ENCODE measurements at regions not wholly inside any gene's neighbourhood (a gene's known extent, or its start where the extent isn't known, plus 50 kb on each side); places are given as distances from the start of the nearest gene placed in this dataset.

DNA sequence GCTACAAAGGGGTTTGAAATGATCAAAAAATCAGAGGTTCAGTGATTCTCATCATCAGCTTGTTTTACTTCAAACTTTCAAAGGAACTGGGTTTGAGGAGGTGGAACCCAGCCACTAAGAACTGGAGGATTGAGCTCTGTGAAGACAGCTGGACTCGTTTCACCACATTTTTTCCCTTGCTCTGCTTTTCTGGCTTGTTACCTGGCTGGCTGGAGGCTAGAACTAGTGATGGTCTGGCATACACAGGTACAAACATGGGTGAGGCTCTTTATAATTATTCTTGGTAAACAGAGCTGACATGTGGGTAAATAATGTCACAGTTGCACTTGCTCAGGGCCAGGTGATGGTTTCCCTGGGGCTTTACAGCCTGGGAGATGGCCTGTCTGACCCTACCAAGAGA, 352.5 kb downstream of the FGFR2 start:
- BruUV-seq (replicated peaks) = no TSS peak
- Histone ChIP-seq H3K27me3 (replicated peaks; ENCODE audit: control insufficient read depth, insufficient read depth, low read length) (no peaks in the 10 kb centered on the region), H3K9me3 (no peaks in the 10 kb centered on the region), H3K4me1 (peaks cover 14% of the 10 kb centered on the region), H3K36me3 (ENCODE audit: control insufficient read depth, insufficient read depth, low read length) (no peaks in the 10 kb centered on the region), H3K4me3 (ENCODE audit: low read depth, low read length) (no peak overlapping the region)
- peak overlapping the region; percentile 39 for H3K27ac Mint-ChIP-seq (ENCODE audit: unreplicated experiment)
- peak; percentile 48 to 54 for DNase-seq
- ChIA-PET CTCF (interaction anchor here (1.1 to 1.5 kb wide), 4 partner anchors 9 to 176 kb away, joined by 3 to 4 read pairs (median 4); no protein-coding TSS in a partner anchor), POLR2A (interaction anchor here (0.6 kb wide), 1 partner anchor 58 kb away, joined by 4 read pairs; no protein-coding TSS in a partner anchor)
- no peaks in the 10 kb centered on the region for H3K27me3 Mint-ChIP-seq (ENCODE audit: insufficient read depth, unreplicated experiment)
- peaks cover 8% of the 10 kb centered on the region for H3K4me1 Mint-ChIP-seq (ENCODE audit: low read depth, unreplicated experiment)
- intact Hi-C loops (cut with micrococcal nuclease; ENCODE audit: unreplicated experiment) = no loop called here
- H3K4me3 Mint-ChIP-seq (ENCODE audit: unreplicated experiment) = no peak overlapping the region
- H3K36me3 Mint-ChIP-seq (ENCODE audit: insufficient read depth, unreplicated experiment) = no peaks in the 10 kb centered on the region
- no peaks in the 10 kb centered on the region for H3K9me3 Mint-ChIP-seq (ENCODE audit: unreplicated experiment)
- TF ChIP-seq, protein P1, sequence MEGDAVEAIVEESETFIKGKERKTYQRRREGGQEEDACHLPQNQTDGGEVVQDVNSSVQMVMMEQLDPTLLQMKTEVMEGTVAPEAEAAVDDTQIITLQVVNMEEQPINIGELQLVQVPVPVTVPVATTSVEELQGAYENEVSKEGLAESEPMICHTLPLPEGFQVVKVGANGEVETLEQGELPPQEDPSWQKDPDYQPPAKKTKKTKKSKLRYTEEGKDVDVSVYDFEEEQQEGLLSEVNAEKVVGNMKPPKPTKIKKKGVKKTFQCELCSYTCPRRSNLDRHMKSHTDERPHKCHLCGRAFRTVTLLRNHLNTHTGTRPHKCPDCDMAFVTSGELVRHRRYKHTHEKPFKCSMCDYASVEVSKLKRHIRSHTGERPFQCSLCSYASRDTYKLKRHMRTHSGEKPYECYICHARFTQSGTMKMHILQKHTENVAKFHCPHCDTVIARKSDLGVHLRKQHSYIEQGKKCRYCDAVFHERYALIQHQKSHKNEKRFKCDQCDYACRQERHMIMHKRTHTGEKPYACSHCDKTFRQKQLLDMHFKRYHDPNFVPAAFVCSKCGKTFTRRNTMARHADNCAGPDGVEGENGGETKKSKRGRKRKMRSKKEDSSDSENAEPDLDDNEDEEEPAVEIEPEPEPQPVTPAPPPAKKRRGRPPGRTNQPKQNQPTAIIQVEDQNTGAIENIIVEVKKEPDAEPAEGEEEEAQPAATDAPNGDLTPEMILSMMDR (IDR thresholded peaks at IDR 0.05; ENCODE audit: insufficient read depth in 1 of 2, low read depth in 1 of 2, low read length in 1 of 2, severe bottlenecking in 1 of 2, unreplicated experiment in 1 of 2) = no peak

DNA sequence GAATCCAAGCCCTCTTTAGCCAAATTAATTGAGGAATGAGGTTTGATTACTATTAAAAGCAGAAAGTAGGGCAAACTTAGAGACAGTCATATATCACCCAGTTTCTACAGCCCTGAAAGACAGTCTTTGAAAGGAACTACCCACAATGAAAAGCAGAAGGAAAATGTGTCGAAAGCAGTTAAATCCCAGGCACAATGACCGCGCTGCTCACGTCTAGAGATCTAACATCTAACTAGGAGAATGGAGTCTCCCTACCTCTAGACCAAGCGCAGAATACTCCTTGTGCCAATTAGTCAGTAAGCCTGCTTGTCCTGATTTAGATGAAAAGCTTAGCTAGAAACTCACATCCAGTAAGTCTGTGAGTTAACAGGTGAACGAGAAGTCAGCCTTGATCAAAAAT, 350.0 kb downstream of the FGFR2 start:
- peaks cover 14% of the 10 kb centered on the region for H3K4me1 ChIP-seq
- no peaks in the 10 kb centered on the region for H3K36me3 ChIP-seq (ENCODE audit: control insufficient read depth, insufficient read depth, low read length)
- Mint-ChIP-seq H3K27ac (ENCODE audit: unreplicated experiment) (no peak overlapping the region), H3K4me1 (ENCODE audit: low read depth, unreplicated experiment) (peaks cover 7% of the 10 kb centered on the region), H3K9me3 (ENCODE audit: unreplicated experiment) (no peaks in the 10 kb centered on the region), H3K4me3 (ENCODE audit: unreplicated experiment) (no peak overlapping the region), H3K27me3 (ENCODE audit: insufficient read depth, unreplicated experiment) (no peaks in the 10 kb centered on the region), H3K36me3 (ENCODE audit: insufficient read depth, unreplicated experiment) (no peaks in the 10 kb centered on the region)
- intact Hi-C loops (cut with micrococcal nuclease; ENCODE audit: unreplicated experiment) = no loop called here
- H3K4me3 ChIP-seq (ENCODE audit: low read depth, low read length) = no peak overlapping the region
- H3K9me3 ChIP-seq = no peaks in the 10 kb centered on the region
- TF ChIP-seq, protein P1 (IDR thresholded peaks at IDR 0.05; ENCODE audit: insufficient read depth in 1 of 2, low read depth in 1 of 2, low read length in 1 of 2, severe bottlenecking in 1 of 2, unreplicated experiment in 1 of 2) = no peak
- ChIA-PET POLR2A (no interaction called here), CTCF (no interaction called here)
- H3K27me3 ChIP-seq (replicated peaks; ENCODE audit: control insufficient read depth, insufficient read depth, low read length) = no peaks in the 10 kb centered on the region
- DNase-seq = no peak
- no TSS peak for BruUV-seq (replicated peaks)

DNA sequence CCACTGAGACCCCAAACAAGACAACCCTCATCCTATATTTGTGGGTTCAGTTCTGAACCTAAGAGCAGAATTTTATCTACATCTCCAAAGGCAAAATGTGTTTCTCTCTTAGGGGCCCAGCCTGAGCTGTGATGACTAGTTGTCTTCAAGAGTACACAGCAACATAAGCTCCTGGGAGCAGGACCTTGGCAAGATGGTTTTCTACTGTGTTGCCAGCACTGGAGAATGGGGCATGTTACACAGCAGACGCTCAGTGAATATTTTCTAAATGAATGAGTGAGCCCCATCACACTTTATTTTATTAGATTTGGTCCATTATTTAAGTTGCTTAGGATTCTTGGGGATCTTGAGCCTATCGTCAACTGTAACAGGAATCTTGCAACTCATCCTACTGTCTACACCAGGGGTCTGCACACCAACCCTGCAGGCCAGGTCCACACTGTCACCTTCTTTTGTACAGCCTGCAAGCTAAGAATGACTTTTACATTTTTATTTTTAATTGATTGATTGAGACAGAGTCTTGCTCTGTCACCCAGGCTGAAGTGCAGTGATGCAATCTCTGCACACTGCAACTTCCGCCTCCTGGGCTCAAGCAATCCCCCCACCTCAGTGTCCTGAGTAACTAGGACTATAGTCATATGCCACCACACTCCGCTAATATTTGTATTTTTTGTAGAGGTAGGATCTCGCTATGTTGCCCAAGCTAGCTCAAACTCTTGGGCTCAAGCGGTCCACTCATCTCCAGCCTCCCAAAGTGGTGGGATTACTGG, 347.1 kb downstream of the FGFR2 start:
- Histone ChIP-seq H3K9me3 (no peaks in the 10 kb centered on the region), H3K4me1 (peaks cover under 1% of the 10 kb centered on the region; the same call in 1 of the 2 replicates), H3K27me3 (replicated peaks; ENCODE audit: control insufficient read depth, insufficient read depth, low read length) (no peaks in the 10 kb centered on the region), H3K4me3 (ENCODE audit: low read depth, low read length) (no peak overlapping the region), H3K36me3 (ENCODE audit: control insufficient read depth, insufficient read depth, low read length) (no peaks in the 10 kb centered on the region)
- Mint-ChIP-seq H3K27me3 (ENCODE audit: insufficient read depth, unreplicated experiment) (no peaks in the 10 kb centered on the region), H3K27ac (ENCODE audit: unreplicated experiment) (no peak overlapping the region), H3K4me1 (ENCODE audit: low read depth, unreplicated experiment) (no peaks in the 10 kb centered on the region), H3K36me3 (ENCODE audit: insufficient read depth, unreplicated experiment) (no peaks in the 10 kb centered on the region), H3K9me3 (ENCODE audit: unreplicated experiment) (no peaks in the 10 kb centered on the region), H3K4me3 (ENCODE audit: unreplicated experiment) (no peak overlapping the region)
- intact Hi-C loops (cut with micrococcal nuclease; ENCODE audit: unreplicated experiment) = no loop called here
- BruUV-seq (replicated peaks) = no TSS peak
- TF ChIP-seq, protein P1 (IDR thresholded peaks at IDR 0.05; ENCODE audit: insufficient read depth in 1 of 2, low read depth in 1 of 2, low read length in 1 of 2, severe bottlenecking in 1 of 2, unreplicated experiment in 1 of 2) = no peak
- ChIA-PET CTCF (no interaction called here), POLR2A (no interaction called here)
- DNase-seq = no peak
